ENCODE measurements at regions not wholly inside any gene's neighbourhood (a gene's known extent, or its start where the extent isn't known, plus 50 kb on each side); places are given as distances from the start of the nearest gene placed in this dataset.

DNA sequence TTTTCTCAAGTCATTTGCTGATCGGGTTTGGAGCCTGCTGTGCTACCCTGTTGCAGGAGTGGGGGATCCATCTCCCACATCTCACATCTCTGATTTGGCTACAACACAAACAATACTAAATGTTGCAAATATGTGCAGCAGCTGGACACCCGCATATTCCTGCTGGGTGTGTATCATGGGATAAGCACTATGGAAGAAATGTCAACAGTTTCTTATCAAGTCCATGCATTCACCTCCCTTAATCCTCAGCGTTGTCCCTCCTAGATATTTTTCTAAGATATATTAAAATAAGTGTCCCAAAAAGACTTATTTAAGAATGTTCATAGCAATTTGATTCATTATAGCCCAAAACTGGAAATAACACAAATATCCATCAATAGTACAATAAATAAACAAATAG is 303.7 kb downstream of the TRIB2 start:
- TF ChIP-seq BORCS8-MEF2B (CRISPR knock-in tag; IDR thresholded peaks at IDR 0.05) (no peak), PHB2 (IDR thresholded peaks at IDR 0.05; ENCODE audit: partially characterized antibody) (no peak), ZNF33B (CRISPR knock-in tag; IDR thresholded peaks at IDR 0.05) (no peak), ZNF121 (CRISPR knock-in tag; IDR thresholded peaks at IDR 0.05) (no peak), SRF (IDR thresholded peaks at IDR 0.05; ENCODE audit: low read depth, low read length) (no peak), TAF1 (CRISPR knock-in tag; IDR thresholded peaks at IDR 0.05) (no peak)
- TF ChIP-seq, protein P1, sequence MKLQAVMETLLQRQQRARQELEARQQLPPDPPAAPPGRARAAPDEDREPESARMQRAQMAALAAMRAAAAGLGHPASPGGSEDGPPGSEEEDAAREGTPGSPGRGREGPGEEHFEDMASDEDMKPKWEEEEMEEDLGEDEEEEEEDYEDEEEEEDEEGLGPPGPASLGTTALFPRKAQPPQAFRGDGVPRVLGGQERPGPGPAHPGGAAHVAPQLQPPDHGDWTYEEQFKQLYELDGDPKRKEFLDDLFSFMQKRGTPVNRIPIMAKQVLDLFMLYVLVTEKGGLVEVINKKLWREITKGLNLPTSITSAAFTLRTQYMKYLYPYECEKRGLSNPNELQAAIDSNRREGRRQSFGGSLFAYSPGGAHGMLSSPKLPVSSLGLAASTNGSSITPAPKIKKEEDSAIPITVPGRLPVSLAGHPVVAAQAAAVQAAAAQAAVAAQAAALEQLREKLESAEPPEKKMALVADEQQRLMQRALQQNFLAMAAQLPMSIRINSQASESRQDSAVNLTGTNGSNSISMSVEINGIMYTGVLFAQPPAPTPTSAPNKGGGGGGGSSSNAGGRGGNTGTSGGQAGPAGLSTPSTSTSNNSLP (IDR thresholded peaks at IDR 0.05; ENCODE audit: low read depth, low read length), result no peak
- TF ChIP-seq, protein P2, sequence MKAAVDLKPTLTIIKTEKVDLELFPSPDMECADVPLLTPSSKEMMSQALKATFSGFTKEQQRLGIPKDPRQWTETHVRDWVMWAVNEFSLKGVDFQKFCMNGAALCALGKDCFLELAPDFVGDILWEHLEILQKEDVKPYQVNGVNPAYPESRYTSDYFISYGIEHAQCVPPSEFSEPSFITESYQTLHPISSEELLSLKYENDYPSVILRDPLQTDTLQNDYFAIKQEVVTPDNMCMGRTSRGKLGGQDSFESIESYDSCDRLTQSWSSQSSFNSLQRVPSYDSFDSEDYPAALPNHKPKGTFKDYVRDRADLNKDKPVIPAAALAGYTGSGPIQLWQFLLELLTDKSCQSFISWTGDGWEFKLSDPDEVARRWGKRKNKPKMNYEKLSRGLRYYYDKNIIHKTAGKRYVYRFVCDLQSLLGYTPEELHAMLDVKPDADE (CRISPR knock-in tag; IDR thresholded peaks at IDR 0.05), result no peak
- TF ChIP-seq, protein P3, sequence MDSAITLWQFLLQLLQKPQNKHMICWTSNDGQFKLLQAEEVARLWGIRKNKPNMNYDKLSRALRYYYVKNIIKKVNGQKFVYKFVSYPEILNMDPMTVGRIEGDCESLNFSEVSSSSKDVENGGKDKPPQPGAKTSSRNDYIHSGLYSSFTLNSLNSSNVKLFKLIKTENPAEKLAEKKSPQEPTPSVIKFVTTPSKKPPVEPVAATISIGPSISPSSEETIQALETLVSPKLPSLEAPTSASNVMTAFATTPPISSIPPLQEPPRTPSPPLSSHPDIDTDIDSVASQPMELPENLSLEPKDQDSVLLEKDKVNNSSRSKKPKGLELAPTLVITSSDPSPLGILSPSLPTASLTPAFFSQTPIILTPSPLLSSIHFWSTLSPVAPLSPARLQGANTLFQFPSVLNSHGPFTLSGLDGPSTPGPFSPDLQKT (CRISPR knock-in tag; IDR thresholded peaks at IDR 0.05; ENCODE audit: borderline replicate concordance), result no peak
- TF ChIP-seq, protein P4, sequence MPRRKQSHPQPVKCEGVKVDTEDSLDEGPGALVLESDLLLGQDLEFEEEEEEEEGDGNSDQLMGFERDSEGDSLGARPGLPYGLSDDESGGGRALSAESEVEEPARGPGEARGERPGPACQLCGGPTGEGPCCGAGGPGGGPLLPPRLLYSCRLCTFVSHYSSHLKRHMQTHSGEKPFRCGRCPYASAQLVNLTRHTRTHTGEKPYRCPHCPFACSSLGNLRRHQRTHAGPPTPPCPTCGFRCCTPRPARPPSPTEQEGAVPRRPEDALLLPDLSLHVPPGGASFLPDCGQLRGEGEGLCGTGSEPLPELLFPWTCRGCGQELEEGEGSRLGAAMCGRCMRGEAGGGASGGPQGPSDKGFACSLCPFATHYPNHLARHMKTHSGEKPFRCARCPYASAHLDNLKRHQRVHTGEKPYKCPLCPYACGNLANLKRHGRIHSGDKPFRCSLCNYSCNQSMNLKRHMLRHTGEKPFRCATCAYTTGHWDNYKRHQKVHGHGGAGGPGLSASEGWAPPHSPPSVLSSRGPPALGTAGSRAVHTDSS (CRISPR knock-in tag; conservative IDR thresholded peaks at IDR 0.05), result no peak
- TF ChIP-seq, protein P5, sequence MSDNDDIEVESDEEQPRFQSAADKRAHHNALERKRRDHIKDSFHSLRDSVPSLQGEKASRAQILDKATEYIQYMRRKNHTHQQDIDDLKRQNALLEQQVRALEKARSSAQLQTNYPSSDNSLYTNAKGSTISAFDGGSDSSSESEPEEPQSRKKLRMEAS (IDR thresholded peaks at IDR 0.05), result no peak
- TF ChIP-seq, protein P6, sequence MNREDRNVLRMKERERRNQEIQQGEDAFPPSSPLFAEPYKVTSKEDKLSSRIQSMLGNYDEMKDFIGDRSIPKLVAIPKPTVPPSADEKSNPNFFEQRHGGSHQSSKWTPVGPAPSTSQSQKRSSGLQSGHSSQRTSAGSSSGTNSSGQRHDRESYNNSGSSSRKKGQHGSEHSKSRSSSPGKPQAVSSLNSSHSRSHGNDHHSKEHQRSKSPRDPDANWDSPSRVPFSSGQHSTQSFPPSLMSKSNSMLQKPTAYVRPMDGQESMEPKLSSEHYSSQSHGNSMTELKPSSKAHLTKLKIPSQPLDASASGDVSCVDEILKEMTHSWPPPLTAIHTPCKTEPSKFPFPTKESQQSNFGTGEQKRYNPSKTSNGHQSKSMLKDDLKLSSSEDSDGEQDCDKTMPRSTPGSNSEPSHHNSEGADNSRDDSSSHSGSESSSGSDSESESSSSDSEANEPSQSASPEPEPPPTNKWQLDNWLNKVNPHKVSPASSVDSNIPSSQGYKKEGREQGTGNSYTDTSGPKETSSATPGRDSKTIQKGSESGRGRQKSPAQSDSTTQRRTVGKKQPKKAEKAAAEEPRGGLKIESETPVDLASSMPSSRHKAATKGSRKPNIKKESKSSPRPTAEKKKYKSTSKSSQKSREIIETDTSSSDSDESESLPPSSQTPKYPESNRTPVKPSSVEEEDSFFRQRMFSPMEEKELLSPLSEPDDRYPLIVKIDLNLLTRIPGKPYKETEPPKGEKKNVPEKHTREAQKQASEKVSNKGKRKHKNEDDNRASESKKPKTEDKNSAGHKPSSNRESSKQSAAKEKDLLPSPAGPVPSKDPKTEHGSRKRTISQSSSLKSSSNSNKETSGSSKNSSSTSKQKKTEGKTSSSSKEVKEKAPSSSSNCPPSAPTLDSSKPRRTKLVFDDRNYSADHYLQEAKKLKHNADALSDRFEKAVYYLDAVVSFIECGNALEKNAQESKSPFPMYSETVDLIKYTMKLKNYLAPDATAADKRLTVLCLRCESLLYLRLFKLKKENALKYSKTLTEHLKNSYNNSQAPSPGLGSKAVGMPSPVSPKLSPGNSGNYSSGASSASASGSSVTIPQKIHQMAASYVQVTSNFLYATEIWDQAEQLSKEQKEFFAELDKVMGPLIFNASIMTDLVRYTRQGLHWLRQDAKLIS (CRISPR knock-in tag; IDR thresholded peaks at IDR 0.05), result no peak

Data from HepG2 (cell line).